ENCODE measurements at regions not wholly inside any gene's neighbourhood (a gene's known extent, or its start where the extent isn't known, plus 50 kb on each side); places are given as distances from the start of the nearest gene placed in this dataset.

DNA sequence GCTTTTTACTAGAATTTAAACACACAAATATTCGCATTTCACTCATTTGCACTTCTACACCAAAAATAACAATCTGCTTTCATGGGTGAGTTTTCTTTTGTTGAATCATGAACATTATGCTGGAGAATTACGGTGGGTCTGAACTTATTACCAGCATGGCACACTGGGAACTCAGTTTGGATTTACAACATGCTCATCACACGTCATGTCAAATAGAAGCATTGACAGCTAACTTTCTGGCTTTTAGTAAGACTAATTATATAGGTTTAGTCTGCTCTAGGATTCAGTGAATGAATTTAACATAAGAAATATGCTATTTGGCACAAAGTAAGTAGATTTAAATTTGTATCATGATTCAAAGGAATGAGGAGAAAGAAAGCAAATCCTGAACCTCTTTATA is 290.4 kb downstream of the TMEM167A start:
- H3K9me3 ChIP-seq (ENCODE audit: low read depth, low read length): no peaks in the 10 kb centered on the region
- H3K4me2 ChIP-seq (ENCODE audit: insufficient read depth, low read length): no peak overlapping the region
- no peaks in the 10 kb centered on the region for H3K79me2 ChIP-seq (ENCODE audit: insufficient read depth, low read length)
- no peaks in the 10 kb centered on the region for H3K27me3 ChIP-seq (ENCODE audit: insufficient read depth, low read length)
- H3K27ac ChIP-seq (ENCODE audit: low read depth, low read length): no peak overlapping the region
- H4K20me1 ChIP-seq (ENCODE audit: insufficient read depth, low read length): no peaks in the 10 kb centered on the region
- H3K4me1 ChIP-seq (ENCODE audit: insufficient read depth, low read length): no peaks in the 10 kb centered on the region
- no peak overlapping the region for H2AFZ ChIP-seq (ENCODE audit: low read length)
- TF ChIP-seq, protein P1, sequence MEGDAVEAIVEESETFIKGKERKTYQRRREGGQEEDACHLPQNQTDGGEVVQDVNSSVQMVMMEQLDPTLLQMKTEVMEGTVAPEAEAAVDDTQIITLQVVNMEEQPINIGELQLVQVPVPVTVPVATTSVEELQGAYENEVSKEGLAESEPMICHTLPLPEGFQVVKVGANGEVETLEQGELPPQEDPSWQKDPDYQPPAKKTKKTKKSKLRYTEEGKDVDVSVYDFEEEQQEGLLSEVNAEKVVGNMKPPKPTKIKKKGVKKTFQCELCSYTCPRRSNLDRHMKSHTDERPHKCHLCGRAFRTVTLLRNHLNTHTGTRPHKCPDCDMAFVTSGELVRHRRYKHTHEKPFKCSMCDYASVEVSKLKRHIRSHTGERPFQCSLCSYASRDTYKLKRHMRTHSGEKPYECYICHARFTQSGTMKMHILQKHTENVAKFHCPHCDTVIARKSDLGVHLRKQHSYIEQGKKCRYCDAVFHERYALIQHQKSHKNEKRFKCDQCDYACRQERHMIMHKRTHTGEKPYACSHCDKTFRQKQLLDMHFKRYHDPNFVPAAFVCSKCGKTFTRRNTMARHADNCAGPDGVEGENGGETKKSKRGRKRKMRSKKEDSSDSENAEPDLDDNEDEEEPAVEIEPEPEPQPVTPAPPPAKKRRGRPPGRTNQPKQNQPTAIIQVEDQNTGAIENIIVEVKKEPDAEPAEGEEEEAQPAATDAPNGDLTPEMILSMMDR (IDR thresholded peaks at IDR 0.05; ENCODE audit: extremely low read depth, low read depth, low read length): no peak
- H3K36me3 ChIP-seq (ENCODE audit: insufficient read depth, low read length): no peaks in the 10 kb centered on the region
- no peak for DNase-seq (ENCODE audit: insufficient read length, low spot score, missing footprints)
- H3K4me3 ChIP-seq (ENCODE audit: insufficient read depth, low read length): no peak overlapping the region

DNA sequence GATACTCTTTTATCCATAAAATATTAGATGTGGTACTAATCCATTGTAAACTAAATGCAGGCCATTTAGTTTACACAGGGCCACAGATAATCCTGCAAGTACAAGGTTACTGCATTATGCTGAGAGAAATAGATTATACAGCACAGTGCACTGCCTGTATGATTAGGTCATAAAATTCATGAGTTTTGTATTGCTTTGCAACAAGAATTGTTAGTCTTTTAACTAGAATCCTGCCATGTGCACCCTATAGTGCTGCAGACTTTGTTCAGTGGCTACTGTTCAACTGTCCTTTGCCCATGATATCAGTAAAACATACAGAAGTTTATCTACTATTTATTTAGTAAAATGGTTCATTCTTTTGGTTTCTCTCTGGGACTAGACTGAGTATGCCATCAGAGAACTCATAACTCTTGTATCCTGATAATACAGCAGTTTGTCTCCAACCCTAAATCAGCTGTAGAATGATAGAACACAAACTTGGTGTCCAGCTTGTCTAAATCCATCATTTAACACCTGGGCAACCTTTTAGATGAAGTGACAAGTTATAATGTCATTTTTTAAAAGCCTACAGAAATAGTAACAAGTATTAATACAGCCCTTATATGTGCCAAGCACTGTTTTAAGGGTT is 291.2 kb downstream of the TMEM167A start:
- Histone ChIP-seq H4K20me1 (ENCODE audit: insufficient read depth, low read length) (no peaks in the 10 kb centered on the region), H3K79me2 (ENCODE audit: insufficient read depth, low read length) (no peaks in the 10 kb centered on the region), H3K4me1 (ENCODE audit: insufficient read depth, low read length) (no peaks in the 10 kb centered on the region), H3K27ac (ENCODE audit: low read depth, low read length) (no peak overlapping the region), H3K36me3 (ENCODE audit: insufficient read depth, low read length) (no peaks in the 10 kb centered on the region), H3K4me2 (ENCODE audit: insufficient read depth, low read length) (no peak overlapping the region), H2AFZ (ENCODE audit: low read length) (no peak overlapping the region), H3K27me3 (ENCODE audit: insufficient read depth, low read length) (no peaks in the 10 kb centered on the region), H3K4me3 (ENCODE audit: insufficient read depth, low read length) (no peak overlapping the region), H3K9me3 (ENCODE audit: low read depth, low read length) (no peaks in the 10 kb centered on the region)
- DNase-seq (ENCODE audit: insufficient read length, low spot score, missing footprints): no peak
- TF ChIP-seq, protein P1 (IDR thresholded peaks at IDR 0.05; ENCODE audit: extremely low read depth, low read depth, low read length): no peak

DNA sequence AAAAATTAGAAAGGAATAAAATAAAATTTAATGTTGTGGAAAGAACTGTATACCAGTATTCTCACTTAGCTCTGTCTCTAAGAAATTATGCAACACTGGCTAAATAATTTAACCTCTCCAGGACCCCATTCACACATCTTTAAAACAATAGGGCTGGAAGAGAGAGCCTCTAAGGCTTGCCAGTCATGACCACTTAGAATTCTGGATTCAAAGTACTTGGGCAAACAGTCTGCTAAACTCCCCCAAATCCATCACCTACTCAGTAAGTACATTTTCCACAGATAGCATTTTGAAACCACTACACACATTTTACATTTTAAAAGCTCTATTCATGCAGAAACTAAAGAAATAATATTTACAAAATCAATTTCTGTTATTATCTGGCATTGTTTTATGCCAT is 291.7 kb downstream of the TMEM167A start:
- no peak for DNase-seq (ENCODE audit: insufficient read length, low spot score, missing footprints)
- no peaks in the 10 kb centered on the region for H3K9me3 ChIP-seq (ENCODE audit: low read depth, low read length)
- no peak overlapping the region for H2AFZ ChIP-seq (ENCODE audit: low read length)
- H3K27me3 ChIP-seq (ENCODE audit: insufficient read depth, low read length): no peaks in the 10 kb centered on the region
- no peak overlapping the region for H3K4me2 ChIP-seq (ENCODE audit: insufficient read depth, low read length)
- H4K20me1 ChIP-seq (ENCODE audit: insufficient read depth, low read length): no peaks in the 10 kb centered on the region
- H3K79me2 ChIP-seq (ENCODE audit: insufficient read depth, low read length): no peaks in the 10 kb centered on the region
- TF ChIP-seq, protein P1 (IDR thresholded peaks at IDR 0.05; ENCODE audit: extremely low read depth, low read depth, low read length): no peak
- no peak overlapping the region for H3K4me3 ChIP-seq (ENCODE audit: insufficient read depth, low read length)
- H3K36me3 ChIP-seq (ENCODE audit: insufficient read depth, low read length): no peaks in the 10 kb centered on the region
- H3K27ac ChIP-seq (ENCODE audit: low read depth, low read length): no peak overlapping the region
- no peaks in the 10 kb centered on the region for H3K4me1 ChIP-seq (ENCODE audit: insufficient read depth, low read length)

DNA sequence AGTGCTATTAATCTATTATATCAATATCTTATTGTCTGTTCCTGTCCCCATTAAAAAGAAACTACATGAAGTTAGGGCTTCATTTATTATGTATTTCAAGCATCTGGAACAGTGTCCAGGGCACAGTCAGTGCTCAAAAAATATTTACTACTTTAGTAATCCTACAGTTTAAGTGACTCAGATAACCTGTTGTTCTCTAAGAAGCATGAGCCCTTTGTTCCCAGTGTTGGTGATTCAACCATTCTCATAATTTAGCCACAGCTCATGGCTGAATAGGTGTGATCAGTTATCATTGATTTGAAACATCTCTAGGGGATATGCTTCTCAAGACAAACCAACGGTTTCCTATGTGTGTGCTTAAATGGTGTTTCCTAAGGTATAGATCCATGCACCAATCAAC is 292.7 kb downstream of the TMEM167A start:
- no peaks in the 10 kb centered on the region for H3K79me2 ChIP-seq (ENCODE audit: insufficient read depth, low read length)
- no peaks in the 10 kb centered on the region for H3K9me3 ChIP-seq (ENCODE audit: low read depth, low read length)
- no peaks in the 10 kb centered on the region for H3K27me3 ChIP-seq (ENCODE audit: insufficient read depth, low read length)
- TF ChIP-seq, protein P1 (IDR thresholded peaks at IDR 0.05; ENCODE audit: extremely low read depth, low read depth, low read length): no peak
- H4K20me1 ChIP-seq (ENCODE audit: insufficient read depth, low read length): no peaks in the 10 kb centered on the region
- no peak for DNase-seq (ENCODE audit: insufficient read length, low spot score, missing footprints)
- H2AFZ ChIP-seq (ENCODE audit: low read length): no peak overlapping the region
- no peaks in the 10 kb centered on the region for H3K4me1 ChIP-seq (ENCODE audit: insufficient read depth, low read length)
- H3K4me3 ChIP-seq (ENCODE audit: insufficient read depth, low read length): no peak overlapping the region
- no peak overlapping the region for H3K27ac ChIP-seq (ENCODE audit: low read depth, low read length)
- no peaks in the 10 kb centered on the region for H3K36me3 ChIP-seq (ENCODE audit: insufficient read depth, low read length)
- no peak overlapping the region for H3K4me2 ChIP-seq (ENCODE audit: insufficient read depth, low read length)
